Osteoblast (primary cell): ENCODE measurements at regions not wholly inside any gene's neighbourhood (a gene's known extent, or its start where the extent isn't known, plus 50 kb on each side); places are given as distances from the start of the nearest gene placed in this dataset.

Experiments used
- DNase-seq: peaks from one replicate; pipeline ENCODE4 v3.0.0; 2011; ENCODE audit warnings: low spot score, mixed read lengths; ENCODE audit not compliant: insufficient read length; ENCODE audit errors: missing footprints
- H2AFZ ChIP-seq: 2 replicates; pipeline ENCODE4 v1.6.0; 2011; ENCODE audit warnings: mild to moderate bottlenecking, low read length
- H3K27ac ChIP-seq: 2 replicates; pipeline ENCODE4 v1.5.1; 2011; ENCODE audit warnings: mild to moderate bottlenecking, low read depth, low read length, moderate library complexity
- H3K27me3 ChIP-seq: 2 replicates; pipeline ENCODE4 v1.6.0; 2012; ENCODE audit warnings: mild to moderate bottlenecking, control low read depth, inconsistent platforms, low read length, moderate library complexity; ENCODE audit not compliant: insufficient read depth
- H3K36me3 ChIP-seq: 2 replicates; pipeline ENCODE4 v1.5.1; 2011; ENCODE audit warnings: mild to moderate bottlenecking, low read length, control low read depth, moderate library complexity; ENCODE audit not compliant: insufficient read depth
- H3K4me1 ChIP-seq: 2 replicates; pipeline ENCODE4 v1.5.1; 2011; ENCODE audit warnings: mild to moderate bottlenecking, low read length, control low read depth, moderate library complexity; ENCODE audit not compliant: insufficient read depth
- H3K4me2 ChIP-seq: 2 replicates; pipeline ENCODE4 v1.6.0; 2011; ENCODE audit warnings: mild to moderate bottlenecking, low read length; ENCODE audit not compliant: insufficient read depth
- H3K4me3 ChIP-seq: fragments of 200-600 bp; sonication (generic); 3 replicates; pipeline ENCODE4 v1.5.1; 2012; ENCODE audit warnings: mild to moderate bottlenecking, low read length, inconsistent platforms; ENCODE audit not compliant: insufficient read depth
- H3K79me2 ChIP-seq: 2 replicates; pipeline ENCODE4 v1.6.0; 2012; ENCODE audit warnings: mild to moderate bottlenecking, low read length, control low read depth, inconsistent platforms; ENCODE audit not compliant: insufficient read depth
- H3K9me3 ChIP-seq: 2 replicates; pipeline ENCODE4 v1.5.1; 2011; ENCODE audit warnings: low read depth, low read length, control low read depth
- H4K20me1 ChIP-seq: 2 replicates; pipeline ENCODE4 v1.6.0; 2012; ENCODE audit warnings: mild to moderate bottlenecking, low read length, control low read depth; ENCODE audit not compliant: insufficient read depth
- CTCF ChIP-seq: IDR thresholded peaks from 2 replicates; pipeline ENCODE4 v1.5.1; 2011; ENCODE audit warnings: mild to moderate bottlenecking, low read depth, low read length, moderate library complexity; ENCODE audit errors: extremely low read depth

- no peaks in the 10 kb centered on the region for H3K36me3 ChIP-seq
- no peak overlapping the region for H3K27ac ChIP-seq
- no peaks in the 10 kb centered on the region for H3K79me2 ChIP-seq
- H3K9me3 ChIP-seq, result no peaks in the 10 kb centered on the region
- H3K4me1 ChIP-seq, result no peaks in the 10 kb centered on the region
- peak overlapping the region; percentile 2 for H2AFZ ChIP-seq
- no peaks in the 10 kb centered on the region for H4K20me1 ChIP-seq
- peak overlapping the region; percentile 48 for H3K4me2 ChIP-seq
- H3K4me3 ChIP-seq, result no peak overlapping the region
- H3K27me3 ChIP-seq, result no peaks in the 10 kb centered on the region
- no peak for DNase-seq
- TF ChIP-seq CTCF, result no peak
These were observed 78.9 kb upstream of the MROH9 start for GRCh38 chr1:170856455-170856854.

DNA sequence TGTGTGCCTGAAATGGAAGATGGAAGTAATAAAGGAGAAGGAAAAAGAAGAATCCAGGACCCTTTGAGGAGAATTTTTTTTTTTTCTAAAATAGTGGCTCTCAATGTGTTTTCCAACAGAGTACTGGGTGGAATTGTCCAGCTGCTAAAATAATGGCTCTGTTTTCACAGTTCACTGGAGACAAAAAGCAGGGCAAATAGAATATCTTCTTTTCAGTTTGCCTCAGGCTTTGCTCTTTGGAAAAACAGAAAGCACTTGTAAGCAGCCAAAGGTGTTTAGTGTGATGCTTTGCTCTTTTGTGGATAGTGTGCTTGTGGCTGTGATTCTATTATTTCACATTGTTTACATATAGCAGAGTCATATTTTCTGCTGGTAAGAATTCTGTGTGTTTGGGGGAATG lies 77.4 kb upstream of the MROH9 start:
- H4K20me1 ChIP-seq, result no peaks in the 10 kb centered on the region
- H2AFZ ChIP-seq, result no peak overlapping the region

DNA sequence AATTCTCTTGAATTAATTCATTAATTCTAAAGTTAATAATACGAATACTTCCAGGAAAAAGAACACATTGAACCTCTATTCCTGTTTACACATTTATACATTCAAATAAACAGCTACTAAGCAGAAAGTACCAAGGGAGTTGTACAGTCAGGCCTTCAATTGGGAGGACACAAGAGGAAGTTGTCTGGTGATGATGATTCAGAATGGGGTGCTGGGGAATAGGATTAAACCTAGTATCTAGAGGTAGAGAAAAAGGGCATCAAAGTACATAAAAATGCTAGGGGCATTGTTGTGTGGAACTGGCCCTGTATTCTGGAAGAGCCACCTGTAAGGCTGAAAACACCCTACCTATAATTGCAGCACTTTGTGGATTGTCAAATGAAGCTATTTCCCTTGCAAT lies 71.7 kb upstream of the MROH9 start:
- Histone ChIP-seq H3K27me3 (no peaks in the 10 kb centered on the region), H3K79me2 (no peaks in the 10 kb centered on the region), H4K20me1 (no peaks in the 10 kb centered on the region), H2AFZ (no peak overlapping the region), H3K36me3 (no peaks in the 10 kb centered on the region), H3K4me2 (no peak overlapping the region), H3K27ac (no peak overlapping the region), H3K9me3 (no peaks in the 10 kb centered on the region), H3K4me3 (no peak overlapping the region), H3K4me1 (peaks cover 16% of the 10 kb centered on the region)
- DNase-seq, result no peak
- no peak for TF ChIP-seq CTCF

More for the DNA sequence above, 77.4 kb upstream of the MROH9 start:
- no peaks in the 10 kb centered on the region for H3K36me3 ChIP-seq
- H3K27ac ChIP-seq, result no peak overlapping the region
- H3K27me3 ChIP-seq, result no peaks in the 10 kb centered on the region
- H3K9me3 ChIP-seq, result no peaks in the 10 kb centered on the region
- H3K4me1 ChIP-seq, result no peaks in the 10 kb centered on the region
- H3K4me3 ChIP-seq, result no peak overlapping the region
- no peak for DNase-seq
- H3K79me2 ChIP-seq, result no peaks in the 10 kb centered on the region
- no peak overlapping the region for H3K4me2 ChIP-seq
- no peak for TF ChIP-seq CTCF

DNA sequence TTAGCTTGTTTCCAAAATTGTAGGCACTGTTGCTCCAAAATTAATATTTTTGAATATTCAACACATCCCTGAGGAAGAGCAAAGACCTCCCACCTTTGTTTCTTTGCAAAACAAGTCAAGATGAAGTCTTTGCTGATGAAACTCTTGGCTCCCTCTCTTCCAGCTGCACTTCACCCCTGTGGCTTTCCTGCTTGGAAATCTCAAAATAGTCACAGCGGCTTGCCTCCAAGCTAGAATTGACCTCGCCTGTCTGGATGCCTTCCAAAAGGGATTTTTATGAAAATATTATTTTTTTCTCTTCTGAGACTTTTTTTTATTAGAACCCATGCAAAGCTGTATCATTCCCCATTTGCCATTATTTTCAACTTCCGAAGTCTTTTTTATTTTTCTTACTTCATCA lies 71.1 kb upstream of the MROH9 start:
- Histone ChIP-seq H3K36me3 (no peaks in the 10 kb centered on the region), H3K27ac (no peak overlapping the region), H3K4me2 (no peak overlapping the region), H3K4me1 (peaks cover 16% of the 10 kb centered on the region), H4K20me1 (no peaks in the 10 kb centered on the region), H3K9me3 (no peaks in the 10 kb centered on the region), H3K4me3 (no peak overlapping the region), H3K79me2 (no peaks in the 10 kb centered on the region), H3K27me3 (no peaks in the 10 kb centered on the region), H2AFZ (no peak overlapping the region)
- DNase-seq, result no peak
- TF ChIP-seq CTCF, result no peak
